Neutrophil (primary cell): ENCODE measurements at regions not wholly inside any gene's neighbourhood (a gene's known extent, or its start where the extent isn't known, plus 50 kb on each side); places are given as distances from the start of the nearest gene placed in this dataset.

ENCODE experiments used
- H3K27ac ChIP-seq: fragments of 200-600 bp; sonication (generic); 2 replicates; pipeline ENCODE4 v1.5.1; 2016; ENCODE audit warnings: mild to moderate bottlenecking, moderate library complexity
- H3K27me3 ChIP-seq: fragments of 200-600 bp; sonication (generic); 2 replicates; pipeline ENCODE4 v1.6.0; 2016; ENCODE audit warnings: mild to moderate bottlenecking
- H3K36me3 ChIP-seq: fragments of 200-600 bp; sonication (generic); 2 replicates; pipeline ENCODE4 v1.5.1; 2017
- H3K4me1 ChIP-seq, 2 experiments: fragments of 200-600 bp in 1 of 2; sonication (generic) in 1 of 2; 1 replicate in 1 of 2; 2 replicates in 1 of 2; pipeline versions ENCODE4 v1.5.1 to v1.6.1; 2013 to 2016; ENCODE audit warnings: low read depth in 1 of 2, low read length in 1 of 2, mild to moderate bottlenecking in 1 of 2, moderate library complexity in 1 of 2; ENCODE audit not compliant: control insufficient read depth in 1 of 2, insufficient read depth in 1 of 2
- H3K4me3 ChIP-seq, 2 experiments: fragments of 200-600 bp in 1 of 2; sonication (generic) in 1 of 2; 1 replicate in 1 of 2; 2 replicates in 1 of 2; pipeline ENCODE4 v1.5.1; 2013 to 2016; ENCODE audit warnings: low read depth in 1 of 2, low read length in 1 of 2, mild to moderate bottlenecking in 1 of 2, moderate library complexity in 1 of 2
- H3K9me3 ChIP-seq: fragments of 200-600 bp; sonication (generic); 2 replicates; pipeline ENCODE4 v1.5.1; 2016
- CTCF ChIP-seq: fragments of 200-600 bp; sonication (generic); IDR thresholded peaks from 2 replicates; pipeline ENCODE4 v1.5.1; 2016; ENCODE audit warnings: antibody characterized with exemption

DNA sequence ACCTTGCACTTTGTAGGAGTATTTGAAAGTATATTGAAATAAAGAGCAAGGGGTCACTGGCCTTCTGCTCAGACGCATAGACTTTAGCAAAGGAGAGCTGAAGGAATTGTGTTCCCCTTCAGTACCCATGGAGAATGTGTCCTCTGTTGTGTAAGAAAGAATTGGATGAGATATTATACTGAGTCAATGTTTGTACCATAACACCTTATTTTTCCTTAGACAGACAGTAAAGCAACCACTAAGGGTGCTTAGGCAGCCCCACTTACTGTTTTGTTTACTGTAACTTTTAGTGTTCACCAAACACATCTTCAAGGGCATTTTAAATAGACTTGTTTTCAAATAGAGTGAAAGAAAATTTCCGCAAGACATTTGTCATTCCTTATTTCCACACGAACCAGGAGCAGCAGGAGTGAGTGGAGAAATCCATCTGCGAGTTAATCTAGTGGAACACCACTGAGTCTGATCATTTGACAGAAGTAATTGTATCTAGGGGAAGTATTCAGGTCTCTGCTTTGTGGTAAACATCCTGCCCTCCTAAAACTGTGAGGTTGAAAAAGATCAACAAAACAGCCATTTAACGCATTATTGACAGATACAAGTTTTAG, 89.5 kb downstream of the SLIT2 start:
- no peaks in the 10 kb centered on the region for H3K9me3 ChIP-seq
- no peaks in the 10 kb centered on the region for H3K36me3 ChIP-seq
- no peak overlapping the region for H3K27ac ChIP-seq
- H3K4me1 ChIP-seq, result no peaks in the 10 kb centered on the region
- TF ChIP-seq CTCF, result no peak
- H3K4me3 ChIP-seq, result no peak overlapping the region
- H3K27me3 ChIP-seq, result no peaks in the 10 kb centered on the region

- Histone ChIP-seq H3K4me1 (no peaks in the 10 kb centered on the region), H3K4me3 (no peak overlapping the region), H3K27ac (no peak overlapping the region), H3K27me3 (no peaks in the 10 kb centered on the region), H3K9me3 (no peaks in the 10 kb centered on the region), H3K36me3 (no peaks in the 10 kb centered on the region)
- TF ChIP-seq CTCF, result no peak
These were observed 95.8 kb downstream of the SLIT2 start for GRCh38 chr4:20347531-20347930.

DNA sequence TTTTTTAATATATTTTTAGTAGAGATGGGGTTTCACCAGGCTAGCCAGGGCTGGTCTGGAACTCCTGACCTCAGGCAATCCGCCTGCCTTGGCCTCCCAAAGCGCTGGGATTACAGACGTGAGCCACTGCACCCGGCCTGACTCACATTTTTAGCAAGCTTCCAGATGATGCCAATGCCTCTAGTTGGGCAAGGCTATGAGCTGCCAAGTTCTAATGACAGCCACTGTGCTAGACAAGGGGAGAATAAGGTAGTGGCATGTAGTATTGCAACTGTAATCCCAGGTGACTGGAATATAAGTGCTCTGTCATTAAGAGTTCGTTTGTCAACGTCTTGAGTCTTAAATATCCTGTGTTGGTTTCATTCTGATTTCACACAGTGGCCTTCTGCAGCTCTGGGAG, 96.7 kb downstream of the SLIT2 start:
- Histone ChIP-seq H3K27me3 (no peaks in the 10 kb centered on the region), H3K36me3 (no peaks in the 10 kb centered on the region), H3K27ac (no peak overlapping the region), H3K4me1 (no peaks in the 10 kb centered on the region), H3K9me3 (no peaks in the 10 kb centered on the region), H3K4me3 (no peak overlapping the region)
- TF ChIP-seq CTCF, result no peak

- H3K27me3 ChIP-seq, result no peaks in the 10 kb centered on the region
- H3K36me3 ChIP-seq, result no peaks in the 10 kb centered on the region
- H3K4me3 ChIP-seq, result no peak overlapping the region
- no peak for TF ChIP-seq CTCF
- no peaks in the 10 kb centered on the region for H3K4me1 ChIP-seq
- no peak overlapping the region for H3K27ac ChIP-seq
- H3K9me3 ChIP-seq, result no peaks in the 10 kb centered on the region
These were observed 99.9 kb downstream of the SLIT2 start for GRCh38 chr4:20351360-20352162.

GRCh38 chr4:20352163-20352431, 100.4 kb downstream of the SLIT2 start:
- H3K9me3 ChIP-seq, result no peaks in the 10 kb centered on the region
- no peaks in the 10 kb centered on the region for H3K27me3 ChIP-seq
- no peak overlapping the region for H3K27ac ChIP-seq
- no peak overlapping the region for H3K4me3 ChIP-seq
- H3K36me3 ChIP-seq, result no peaks in the 10 kb centered on the region
- H3K4me1 ChIP-seq, result no peaks in the 10 kb centered on the region
- no peak for TF ChIP-seq CTCF
